H1 (cell line): ENCODE measurements at regions not wholly inside any gene's neighbourhood (a gene's known extent, or its start where the extent isn't known, plus 50 kb on each side); places are given as distances from the start of the nearest gene placed in this dataset.
A peak's percentile ranks its signal among the peaks of the same experiment; 100 is the strongest.

ENCODE experiments used
- CTCF ChIA-PET: fragments of 300-600 bp; sonication (Branson Sonifier 250); formaldehyde crosslinking; loops from one replicate; lab custom pipeline; 2021; ENCODE audit not compliant: partially characterized antibody; lab: Charles Lee
- POLR2A ChIA-PET: fragments of 300-600 bp; sonication (Branson Sonifier 250); formaldehyde crosslinking; loops from one replicate; lab custom pipeline; 2021; ENCODE audit warnings: inconsistent platforms; ENCODE audit not compliant: partially characterized antibody; lab: Charles Lee
- DNase-seq, 2 experiments: peaks; one replicate each; pipeline versions ENCODE4 v3.0.0 to v3.0.0-alpha.2; 2010 to 2022; ENCODE audit warnings: low spot score in 2 of 2, low read depth in 1 of 2, mixed read lengths in 1 of 2
- FAIRE-seq: peaks from 2 replicates; lab custom pipeline; 2011; peaks lifted over from hg19 to GRCh38; lab: Jason Lieb, UNC
- H2AFZ ChIP-seq: 2 replicates; pipeline ENCODE4 v1.8.1; 2012; ENCODE audit warnings: low read length, inconsistent platforms
- H2AK5ac ChIP-seq: 2 replicates; pipeline ENCODE4 v1.6.1; 2013; ENCODE audit warnings: low read depth, low read length
- H2BK120ac ChIP-seq: replicated peaks from 2 replicates; pipeline ENCODE3; 2013; ENCODE audit warnings: low read depth, low read length, inconsistent platforms
- H2BK12ac ChIP-seq: 2 replicates; pipeline ENCODE4 v1.6.1; 2013; ENCODE audit warnings: low read depth, low read length
- H2BK15ac ChIP-seq: 2 replicates; pipeline ENCODE4 v1.6.1; 2013; ENCODE audit warnings: low read length
- H2BK20ac ChIP-seq: 2 replicates; pipeline ENCODE4 v1.6.1; 2013; ENCODE audit warnings: low read length
- H2BK5ac ChIP-seq: 2 replicates; pipeline ENCODE4 v1.6.1; 2013; ENCODE audit warnings: low read depth, low read length
- H3K14ac ChIP-seq: 2 replicates; pipeline ENCODE4 v1.6.1; 2013; ENCODE audit warnings: inconsistent platforms; ENCODE audit not compliant: insufficient read length
- H3K18ac ChIP-seq: 2 replicates; pipeline ENCODE4 v1.6.1; 2013; ENCODE audit warnings: low read length; ENCODE audit errors: extremely low read depth
- H3K23ac ChIP-seq: 2 replicates; pipeline ENCODE4 v1.6.1; 2013; ENCODE audit warnings: inconsistent platforms; ENCODE audit not compliant: insufficient read length
- H3K23me2 ChIP-seq: 2 replicates; pipeline ENCODE4 v1.6.1; 2013; ENCODE audit warnings: low read depth, low read length
- H3K27ac ChIP-seq: 2 replicates; pipeline ENCODE4 v1.6.1; 2011; ENCODE audit warnings: low read depth, low read length, inconsistent platforms
- H3K27me3 ChIP-seq, 4 experiments: replicated peaks in 1 of 4; 1 replicate in 1 of 4; 2 replicates in 3 of 4; pipeline versions ENCODE4 v1.6.1 to v1.8.1; 2011 to 2013; ENCODE audit warnings: low read length in 3 of 4, mild to moderate bottlenecking in 3 of 4, inconsistent platforms in 2 of 4, mixed read lengths in 2 of 4, moderate library complexity in 1 of 4; ENCODE audit not compliant: control insufficient read depth in 3 of 4, insufficient read depth in 3 of 4; ENCODE audit errors: extremely low read depth in 1 of 4
- H3K36me3 ChIP-seq, 4 experiments: 2 replicates each; pipeline versions ENCODE4 v1.6.1 to v1.8.1; 2011 to 2013; ENCODE audit warnings: mild to moderate bottlenecking in 4 of 4, low read length in 3 of 4, moderate library complexity in 2 of 4, control low read depth in 1 of 4, inconsistent platforms in 1 of 4; ENCODE audit not compliant: insufficient read depth in 4 of 4, control insufficient read depth in 2 of 4
- H3K4ac ChIP-seq: replicated peaks from 2 replicates; pipeline ENCODE3; 2013; ENCODE audit warnings: low read length, low read depth, mixed read lengths, inconsistent platforms; ENCODE audit not compliant: insufficient read length
- H3K4me1 ChIP-seq, 4 experiments: replicated peaks in 1 of 4; 1 replicate in 1 of 4; 2 replicates in 3 of 4; pipeline versions ENCODE4 v1.6.1 to v1.8.1; 2011 to 2013; ENCODE audit warnings: low read length in 3 of 4, inconsistent platforms in 2 of 4, mixed read lengths in 1 of 4; ENCODE audit not compliant: insufficient read depth in 4 of 4, control insufficient read depth in 3 of 4
- H3K4me2 ChIP-seq, 2 experiments: 2 replicates each; pipeline versions ENCODE4 v1.6.1 to v1.8.1; 2011 to 2013; ENCODE audit warnings: low read depth in 2 of 2, low read length in 2 of 2, control low read depth in 1 of 2, inconsistent platforms in 1 of 2, mild to moderate bottlenecking in 1 of 2; ENCODE audit not compliant: insufficient read depth in 1 of 2
- H3K4me3 ChIP-seq, 4 experiments: fragments of 200-600, 300-600 bp in 1 of 4; sonication (generic), shearing (Covaris generic), sonication (Bioruptor Twin) in 1 of 4; 2 replicates each; pipeline versions ENCODE4 v1.5.1 to v1.8.1; 2011 to 2016; ENCODE audit warnings: low read length in 4 of 4, low read depth in 3 of 4, control low read depth in 2 of 4, inconsistent platforms in 2 of 4, mild to moderate bottlenecking in 2 of 4, mixed read lengths in 1 of 4, moderate library complexity in 1 of 4; ENCODE audit not compliant: insufficient read depth in 2 of 4; ENCODE audit errors: extremely low read depth in 1 of 4
- H3K56ac ChIP-seq: replicated peaks from 2 replicates; pipeline ENCODE3; 2013; ENCODE audit warnings: low read depth, mild to moderate bottlenecking, mixed read lengths, low read length, inconsistent platforms; ENCODE audit not compliant: insufficient read length
- H3K79me1 ChIP-seq: 2 replicates; pipeline ENCODE4 v1.6.1; 2013; ENCODE audit warnings: low read depth, low read length, control low read depth
- H3K79me2 ChIP-seq, 2 experiments: 2 replicates each; pipeline versions ENCODE4 v1.6.1 to v1.8.1; 2012 to 2013; ENCODE audit warnings: low read length in 2 of 2, mild to moderate bottlenecking in 2 of 2, inconsistent platforms in 1 of 2; ENCODE audit not compliant: insufficient read depth in 2 of 2, control insufficient read depth in 1 of 2
- H3K9ac ChIP-seq, 4 experiments: replicated peaks in 1 of 4; 1 replicate in 1 of 4; 2 replicates in 3 of 4; pipeline versions ENCODE4 v1.6.1 to v1.8.1; 2011 to 2013; ENCODE audit warnings: low read depth in 3 of 4, low read length in 3 of 4, control low read depth in 2 of 4, mild to moderate bottlenecking in 2 of 4, moderate library complexity in 2 of 4, inconsistent platforms in 1 of 4; ENCODE audit errors: extremely low read depth in 1 of 4
- H3K9me3 ChIP-seq, 2 experiments: 2 replicates each; pipeline versions ENCODE4 v1.6.1 to v1.8.1; 2012 to 2013; ENCODE audit warnings: mild to moderate bottlenecking in 2 of 2, moderate library complexity in 2 of 2, control low read depth in 1 of 2, inconsistent platforms in 1 of 2, low read depth in 1 of 2, low read length in 1 of 2, mixed read lengths in 1 of 2; ENCODE audit not compliant: insufficient read depth in 2 of 2
- H4K20me1 ChIP-seq, 2 experiments: replicated peaks in 1 of 2; 2 replicates each; pipeline versions ENCODE3 to v1.8.1; 2011 to 2013; ENCODE audit warnings: inconsistent platforms in 2 of 2, low read length in 2 of 2, mild to moderate bottlenecking in 1 of 2; ENCODE audit not compliant: insufficient read depth in 2 of 2, control insufficient read depth in 1 of 2
- H4K5ac ChIP-seq: 2 replicates; pipeline ENCODE4 v1.6.1; 2013; ENCODE audit warnings: low read length, low read depth, mixed read lengths, inconsistent platforms; ENCODE audit not compliant: insufficient read length
- H4K8ac ChIP-seq: 2 replicates; pipeline ENCODE4 v1.8.0; 2013; ENCODE audit warnings: mild to moderate bottlenecking, moderate library complexity, low read length, inconsistent platforms; ENCODE audit not compliant: insufficient read depth; ENCODE audit errors: extremely low read depth
- H4K91ac ChIP-seq: replicated peaks from 2 replicates; pipeline ENCODE3; 2013; ENCODE audit warnings: low read length, mixed read lengths, inconsistent platforms; ENCODE audit not compliant: insufficient read length
- CBX5 ChIP-seq: fragments of 300-800, 300-1000 bp; sonication (generic); IDR thresholded peaks from 2 replicates; pipeline ENCODE4 v1.7.1; 2016; ENCODE audit warnings: antibody characterized with exemption, low read length, low read depth
- CBX8 ChIP-seq: fragments of 300-800, 300-1000 bp; sonication (generic); IDR thresholded peaks from 2 replicates; pipeline ENCODE4 v1.7.1; 2016; ENCODE audit warnings: low read depth, low read length, borderline replicate concordance
- E2F6 ChIP-seq: IDR thresholded peaks from 2 replicates; pipeline ENCODE4 v1.6.1; 2012; ENCODE audit warnings: inconsistent platforms
- NANOG ChIP-seq: IDR thresholded peaks from 2 replicates; pipeline ENCODE4 v1.6.1; 2011; ENCODE audit warnings: low read length, low read depth, mild to moderate bottlenecking, inconsistent platforms; ENCODE audit not compliant: insufficient read depth, poor library complexity, severe bottlenecking
- SAP30 ChIP-seq: fragments of 300-600 bp; sonication (generic); IDR thresholded peaks from 2 replicates; pipeline ENCODE4 v1.7.1; 2012; ENCODE audit warnings: low read length, moderate library complexity, mild to moderate bottlenecking, inconsistent platforms; ENCODE audit not compliant: insufficient read depth, insufficient replicate concordance
- WGBS, 2 experiments: shearing (Covaris generic) in 1 of 2; methylation state at CpG; one replicate each; pipeline versions ENCODE4 v1.1.6 to v1.1.7; 2013 to 2015; ENCODE audit warnings: low lambda C conversion rate in 2 of 2, mixed read lengths in 2 of 2, inconsistent platforms in 1 of 2, low coverage in 1 of 2, missing lambda C conversion rate in 1 of 2; ENCODE audit not compliant: insufficient replicate concordance in 2 of 2, insufficient coverage in 1 of 2, insufficient read length in 1 of 2; ENCODE audit errors: extremely low coverage in 1 of 2, missing lambda C conversion rate in 1 of 2; 5-methylcytosine and 5-hydroxymethylcytosine counted together

DNA sequence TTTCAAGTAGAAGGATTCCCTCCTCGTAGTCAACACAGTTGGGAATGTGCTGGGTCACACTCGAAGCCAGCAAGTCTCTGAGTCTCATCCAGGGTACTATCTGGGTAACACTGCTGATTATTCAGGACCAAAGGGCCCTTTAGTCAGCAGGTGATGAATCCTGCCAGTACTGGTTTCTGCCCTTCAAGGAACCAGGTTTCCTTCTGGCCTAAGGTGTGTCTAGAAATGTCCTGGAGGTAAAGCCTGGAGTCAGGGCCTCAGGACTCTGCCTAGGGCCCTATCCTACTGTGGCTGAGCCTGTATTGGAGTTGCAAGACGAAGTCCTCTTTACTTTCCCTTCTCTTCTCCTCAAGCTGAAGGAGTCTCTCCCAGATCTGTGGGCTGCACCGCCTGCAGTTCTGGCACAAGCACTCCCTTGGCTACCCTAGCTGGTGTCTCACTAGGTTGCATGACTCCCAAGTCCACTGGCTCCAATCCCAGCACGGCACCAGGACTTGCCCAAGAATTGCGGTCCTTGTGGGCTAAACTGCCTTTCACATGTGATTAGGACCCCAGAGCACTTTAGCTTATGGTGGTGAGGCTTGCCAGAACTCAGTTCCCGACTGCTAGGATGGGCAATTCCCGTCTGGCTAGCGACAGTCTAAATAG lies 193.7 kb upstream of the PDE3A start:
- no peak overlapping the region for H2BK20ac ChIP-seq
- no peak overlapping the region for H3K4me3 ChIP-seq
- H3K23me2 ChIP-seq: no peaks in the 10 kb centered on the region
- H3K4ac ChIP-seq: no peak overlapping the region
- no peak overlapping the region for H4K91ac ChIP-seq
- no peak overlapping the region for H2BK5ac ChIP-seq
- WGBS, 2 experiments: 87% methylated on average over 9 of the region's 9 CpGs; no CpG with 5 or more reads in 1 of the 2 experiments
- H3K56ac ChIP-seq: no peak overlapping the region
- H3K23ac ChIP-seq: no peak overlapping the region
- no peaks in the 10 kb centered on the region for H3K9me3 ChIP-seq
- no peaks in the 10 kb centered on the region for H3K36me3 ChIP-seq
- no peak overlapping the region; a peak in 1 of 7 replicates for H3K9ac ChIP-seq
- no peaks in the 10 kb centered on the region for H3K79me1 ChIP-seq
- H2AFZ ChIP-seq: peak overlapping the region; percentile 90
- H4K8ac ChIP-seq: peak overlapping the region; percentile 22; the same call in 1 of the 2 replicates
- TF ChIP-seq CBX8: no peak
- 0 out of 2 replicates have a peak, but pooled peaks have one; percentile 21 for TF ChIP-seq E2F6
- TF ChIP-seq SAP30: no peak
- no peak for TF ChIP-seq NANOG
- no peak for TF ChIP-seq CBX5
- DNase-seq: no peak
- H3K27ac ChIP-seq: no peak overlapping the region
- CTCF ChIA-PET: no interaction called here
- POLR2A ChIA-PET: no interaction called here
- H3K18ac ChIP-seq: no peak overlapping the region
- H3K4me2 ChIP-seq: no peak overlapping the region
- H2AK5ac ChIP-seq: no peak overlapping the region
- no peak overlapping the region for H2BK15ac ChIP-seq
- FAIRE-seq: peak; percentile 50
- H2BK12ac ChIP-seq: no peak overlapping the region
- no peak overlapping the region for H4K5ac ChIP-seq
- H3K4me1 ChIP-seq: no peaks in the 10 kb centered on the region
- no peaks in the 10 kb centered on the region for H4K20me1 ChIP-seq
- no peak overlapping the region for H3K14ac ChIP-seq
- no peak overlapping the region for H2BK120ac ChIP-seq
- H3K27me3 ChIP-seq: no peaks in the 10 kb centered on the region
- no peaks in the 10 kb centered on the region for H3K79me2 ChIP-seq
